ENCODE measurements at regions not wholly inside any gene's neighbourhood (a gene's known extent, or its start where the extent isn't known, plus 50 kb on each side); places are given as distances from the start of the nearest gene placed in this dataset.

- Histone ChIP-seq H3K9me3 (ENCODE audit: control insufficient read depth in 1 of 2, insufficient read depth in 1 of 2, low read depth in 1 of 2, low read length in 2 of 2) (no peaks in the 10 kb centered on the region), H4K20me1 (ENCODE audit: insufficient read depth) (no peaks in the 10 kb centered on the region), H3K9me2 (ENCODE audit: insufficient read depth) (no peaks in the 10 kb centered on the region), H3K9ac (ENCODE audit: low read length) (no peak overlapping the region), H3K79me2 (ENCODE audit: insufficient read depth, low read length) (no peaks in the 10 kb centered on the region), H3K36me3 (ENCODE audit: control insufficient read depth in 1 of 2, insufficient read depth in 2 of 2, low read length in 2 of 2) (no peaks in the 10 kb centered on the region), H3K4me2 (ENCODE audit: low read length) (no peak overlapping the region), H2AFZ (ENCODE audit: low read depth, low read length, poor library complexity, severe bottlenecking) (no peak overlapping the region), H3K27ac (ENCODE audit: low read depth, low read length) (no peak overlapping the region), H3K4me1 (ENCODE audit: control insufficient read depth in 1 of 2, insufficient read depth in 2 of 2, low read length in 2 of 2) (no peaks in the 10 kb centered on the region), H3K27me3 (ENCODE audit: insufficient read depth, low read length) (no peaks in the 10 kb centered on the region), H3K4me3 (replicated peaks in 1 of 2; ENCODE audit: low read depth in 1 of 2, low read length in 2 of 2) (no peak overlapping the region)
- DNase-seq (ENCODE audit: low read depth, low spot score): no peak
- ChIA-PET CTCF (no interaction called here), RAD21 (ENCODE audit: low non-redundant PET in 1 of 2, low total read pairs in 2 of 2, uncharacterized antibody in 2 of 2, unreplicated experiment in 2 of 2) (no interaction called here), POLR2A (no interaction called here)
- TF ChIP-seq RAD21 (IDR thresholded peaks at IDR 0.05; ENCODE audit: low read depth): no peak
- no peak for TF ChIP-seq TCF7L2 (IDR thresholded peaks at IDR 0.05; ENCODE audit: borderline replicate concordance, extremely low read depth, insufficient read depth, insufficient read length)
- no peak for TF ChIP-seq EZH2 (IDR thresholded peaks at IDR 0.05)
- no peak for TF ChIP-seq ZNF274 (IDR thresholded peaks at IDR 0.05; ENCODE audit: low read depth, low read length)
- TF ChIP-seq SIN3A (IDR thresholded peaks at IDR 0.05; ENCODE audit: low read depth): no peak
- TF ChIP-seq EZH2phosphoT487 (IDR thresholded peaks at IDR 0.05; ENCODE audit: borderline replicate concordance): no peak
- no peak for TF ChIP-seq POLR2A (IDR thresholded peaks at IDR 0.05; ENCODE audit: borderline replicate concordance, extremely low read depth, insufficient read depth, insufficient read length)
- no peak for TF ChIP-seq ATF3 (IDR thresholded peaks at IDR 0.05)
- no peak for TF ChIP-seq POLR2AphosphoS5 (IDR thresholded peaks at IDR 0.05; ENCODE audit: low read depth, low read length)
- TF ChIP-seq FOSL1 (IDR thresholded peaks at IDR 0.05; ENCODE audit: low read depth): no peak
- TF ChIP-seq CBX3 (IDR thresholded peaks at IDR 0.05; ENCODE audit: low read depth): no peak
- TF ChIP-seq SP1 (IDR thresholded peaks at IDR 0.05; ENCODE audit: low read depth): no peak
- TF ChIP-seq ZBTB33 (IDR thresholded peaks at IDR 0.05; ENCODE audit: extremely low read depth, insufficient replicate concordance, low read length): no peak
- no peak for TF ChIP-seq ELF1 (IDR thresholded peaks at IDR 0.05; ENCODE audit: borderline replicate concordance, low read depth)
- no peak for TF ChIP-seq MAX (IDR thresholded peaks at IDR 0.05)
- no peak for TF ChIP-seq JUND (IDR thresholded peaks at IDR 0.05)
- no peak for TF ChIP-seq ZFX (IDR thresholded peaks at IDR 0.05)
- no peak for TF ChIP-seq REST (IDR thresholded peaks at IDR 0.05; ENCODE audit: low read depth)
- TF ChIP-seq SRF (IDR thresholded peaks at IDR 0.05; ENCODE audit: low read depth): no peak
- ATAC-seq: no peak
- intact Hi-C loops (cut with micrococcal nuclease): no loop called here
- BruUV-seq (replicated peaks): no TSS peak
Observed at GRCh38 chr7:82669141-82669540, 225.6 kb upstream of the CACNA2D1 start.
